MCF 10A (cell line): ENCODE measurements at regions not wholly inside any gene's neighbourhood (a gene's known extent, or its start where the extent isn't known, plus 50 kb on each side); places are given as distances from the start of the nearest gene placed in this dataset.

Source experiments
- BruUV-seq: library from RNA; stranded (reverse); fragments of 400-500 nt; replicated peaks from 2 replicates; lab custom pipeline; 2021; lab: Mats Ljungman, UMichigan
- CTCF ChIA-PET: fragments of 300-600 bp; sonication (Branson Sonifier 250); formaldehyde crosslinking; extraction: SDS; loops from one replicate; lab custom pipeline; 2021; ENCODE audit warnings: antibody characterized with exemption, inconsistent platforms; lab: Yijun Ruan, JAX
- POLR2A ChIA-PET: fragments of 300-600, 350-650 bp; sonication (Branson Sonifier 250); formaldehyde crosslinking; extraction: SDS; loops from one replicate; lab custom pipeline; 2020; ENCODE audit warnings: antibody characterized with exemption, inconsistent platforms; lab: Yijun Ruan, JAX
- DNase-seq: peaks from one replicate; pipeline ENCODE4 v3.0.0-alpha.2; 2018; ENCODE audit not compliant: unreplicated experiment
- H3K27ac Mint-ChIP-seq: one replicate; pipeline ENCODE4 v1.8.0; 2022; ENCODE audit warnings: mild to moderate bottlenecking, low read depth, mixed read lengths; ENCODE audit not compliant: unreplicated experiment
- H3K27me3 Mint-ChIP-seq: one replicate; pipeline ENCODE4 v1.8.0; 2022; ENCODE audit warnings: mixed read lengths; ENCODE audit not compliant: insufficient read depth, unreplicated experiment
- H3K36me3 Mint-ChIP-seq: one replicate; pipeline ENCODE4 v1.8.0; 2022; ENCODE audit warnings: mild to moderate bottlenecking, moderate library complexity, mixed read lengths; ENCODE audit not compliant: insufficient read depth, unreplicated experiment
- H3K4me1 Mint-ChIP-seq: one replicate; pipeline ENCODE4 v1.8.0; 2022; ENCODE audit warnings: mixed read lengths; ENCODE audit not compliant: insufficient read depth, unreplicated experiment
- H3K4me3 Mint-ChIP-seq: one replicate; pipeline ENCODE4 v1.8.0; 2022; ENCODE audit warnings: mild to moderate bottlenecking, moderate library complexity, mixed read lengths; ENCODE audit not compliant: unreplicated experiment
- H3K9me3 Mint-ChIP-seq: one replicate; pipeline ENCODE4 v1.8.0; 2022; ENCODE audit warnings: mixed read lengths; ENCODE audit not compliant: unreplicated experiment
- CTCF ChIP-seq: fragments of 200-600 bp; IDR thresholded peaks from one replicate; pipeline ENCODE4 v1.8.0; 2022; ENCODE audit warnings: antibody characterized with exemption, mild to moderate bottlenecking; ENCODE audit not compliant: unreplicated experiment
- intact Hi-C: fragments of 100-400 bp; cut with micrococcal nuclease; formaldehyde crosslinking; loops from 2 replicates; pipeline ENCODE4 v1.14.1; 2022

- Mint-ChIP-seq H3K27me3 (no peaks in the 10 kb centered on the region), H3K4me1 (no peaks in the 10 kb centered on the region), H3K9me3 (no peaks in the 10 kb centered on the region), H3K27ac (no peak overlapping the region), H3K4me3 (no peak overlapping the region), H3K36me3 (no peaks in the 10 kb centered on the region)
- BruUV-seq: no TSS peak
- no peak for TF ChIP-seq CTCF
- DNase-seq: no peak
- CTCF ChIA-PET: interaction anchor here (0.9 kb wide), 1 partner anchor 28 kb away, joined by 3 read pairs; no protein-coding TSS in a partner anchor
- POLR2A ChIA-PET: no interaction called here
- intact Hi-C loops: no loop called here
Measured at GRCh38 chr5:4989118-4989517, 151.0 kb upstream of the ADAMTS16 start.

GRCh38 chr5:4990017-4990416, 150.1 kb upstream of the ADAMTS16 start:
- intact Hi-C loops: no loop called here
- Mint-ChIP-seq H3K27me3 (no peaks in the 10 kb centered on the region), H3K9me3 (no peaks in the 10 kb centered on the region), H3K27ac (no peak overlapping the region), H3K4me1 (peaks cover 4% of the 10 kb centered on the region), H3K4me3 (no peak overlapping the region), H3K36me3 (no peaks in the 10 kb centered on the region)
- POLR2A ChIA-PET: no interaction called here
- no TSS peak for BruUV-seq
- TF ChIP-seq CTCF: no peak
- DNase-seq: no peak
- CTCF ChIA-PET: no interaction called here

- H3K36me3 Mint-ChIP-seq: no peaks in the 10 kb centered on the region
- POLR2A ChIA-PET: no interaction called here
- H3K27me3 Mint-ChIP-seq: no peaks in the 10 kb centered on the region
- H3K4me1 Mint-ChIP-seq: peaks cover 8% of the 10 kb centered on the region
- TF ChIP-seq CTCF: no peak
- intact Hi-C loops: no loop called here
- CTCF ChIA-PET: no interaction called here
- no peak for DNase-seq
- no peaks in the 10 kb centered on the region for H3K9me3 Mint-ChIP-seq
- no peak overlapping the region for H3K27ac Mint-ChIP-seq
- H3K4me3 Mint-ChIP-seq: no peak overlapping the region
- BruUV-seq: no TSS peak
Measured at GRCh38 chr5:4990462-4990861, 149.7 kb upstream of the ADAMTS16 start.

GRCh38 chr5:4991925-4992324, 148.2 kb upstream of the ADAMTS16 start:
- CTCF ChIA-PET: no interaction called here
- Mint-ChIP-seq H3K27me3 (no peaks in the 10 kb centered on the region), H3K4me3 (no peak overlapping the region), H3K9me3 (no peaks in the 10 kb centered on the region), H3K4me1 (peaks cover 9% of the 10 kb centered on the region), H3K36me3 (no peaks in the 10 kb centered on the region), H3K27ac (no peak overlapping the region)
- no peak for DNase-seq
- POLR2A ChIA-PET: no interaction called here
- TF ChIP-seq CTCF: no peak
- BruUV-seq: no TSS peak
- intact Hi-C loops: no loop called here
